ENCODE measurements at regions not wholly inside any gene's neighbourhood (a gene's known extent, or its start where the extent isn't known, plus 50 kb on each side); places are given as distances from the start of the nearest gene placed in this dataset.

GRCh38 chr11:15451713-15452112 lies 337.0 kb downstream of the INSC start:
- Histone ChIP-seq H3K4me1 (no peaks in the 10 kb centered on the region), H3K9me3 (no peaks in the 10 kb centered on the region), H3K27me3 (no peaks in the 10 kb centered on the region), H3K4me3 (no peak overlapping the region), H3K36me3 (no peaks in the 10 kb centered on the region), H3K27ac (no peak overlapping the region)
- TF ChIP-seq, protein P1, sequence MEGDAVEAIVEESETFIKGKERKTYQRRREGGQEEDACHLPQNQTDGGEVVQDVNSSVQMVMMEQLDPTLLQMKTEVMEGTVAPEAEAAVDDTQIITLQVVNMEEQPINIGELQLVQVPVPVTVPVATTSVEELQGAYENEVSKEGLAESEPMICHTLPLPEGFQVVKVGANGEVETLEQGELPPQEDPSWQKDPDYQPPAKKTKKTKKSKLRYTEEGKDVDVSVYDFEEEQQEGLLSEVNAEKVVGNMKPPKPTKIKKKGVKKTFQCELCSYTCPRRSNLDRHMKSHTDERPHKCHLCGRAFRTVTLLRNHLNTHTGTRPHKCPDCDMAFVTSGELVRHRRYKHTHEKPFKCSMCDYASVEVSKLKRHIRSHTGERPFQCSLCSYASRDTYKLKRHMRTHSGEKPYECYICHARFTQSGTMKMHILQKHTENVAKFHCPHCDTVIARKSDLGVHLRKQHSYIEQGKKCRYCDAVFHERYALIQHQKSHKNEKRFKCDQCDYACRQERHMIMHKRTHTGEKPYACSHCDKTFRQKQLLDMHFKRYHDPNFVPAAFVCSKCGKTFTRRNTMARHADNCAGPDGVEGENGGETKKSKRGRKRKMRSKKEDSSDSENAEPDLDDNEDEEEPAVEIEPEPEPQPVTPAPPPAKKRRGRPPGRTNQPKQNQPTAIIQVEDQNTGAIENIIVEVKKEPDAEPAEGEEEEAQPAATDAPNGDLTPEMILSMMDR (IDR thresholded peaks at IDR 0.05): no peak
- TF ChIP-seq POLR2A (IDR thresholded peaks at IDR 0.05): no peak
- intact Hi-C loops (cut with DNase I): no loop called here
- WGBS, 2 donors: 60 to 76% methylated on average over 2 of the region's 2 CpGs
- no peak for DNase-seq

DNA sequence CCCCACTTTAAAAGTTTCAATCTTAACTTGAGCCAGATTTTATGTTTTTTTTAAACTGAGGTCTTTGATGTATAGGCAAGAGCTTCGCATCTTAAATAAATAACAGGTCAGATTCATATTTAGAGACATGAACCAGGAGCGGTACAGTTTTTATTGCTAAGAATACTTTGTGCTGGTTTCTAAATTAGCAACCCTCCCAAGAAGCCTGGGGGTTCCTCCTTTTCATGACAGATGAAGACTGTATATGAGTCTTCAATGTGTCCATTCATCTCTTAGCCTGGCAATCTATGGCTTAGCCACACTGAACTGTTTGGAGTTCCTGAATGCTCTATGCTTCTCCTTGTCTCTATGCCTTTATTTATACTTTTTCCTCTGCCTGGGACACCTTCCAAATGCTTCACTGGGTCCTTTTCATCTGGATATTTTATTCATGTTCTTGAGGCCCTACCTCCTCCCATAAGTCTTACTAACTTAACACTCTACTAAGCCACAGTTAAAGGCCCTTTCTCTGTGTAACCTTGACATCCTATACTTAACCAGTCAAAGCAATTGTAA lies 338.6 kb downstream of the INSC start:
- H3K27ac ChIP-seq: no peak overlapping the region
- H3K27me3 ChIP-seq: no peaks in the 10 kb centered on the region
- no peak for TF ChIP-seq POLR2A (IDR thresholded peaks at IDR 0.05)
- TF ChIP-seq, protein P1 (IDR thresholded peaks at IDR 0.05): no peak
- H3K4me1 ChIP-seq: no peaks in the 10 kb centered on the region
- H3K36me3 ChIP-seq: no peaks in the 10 kb centered on the region
- H3K9me3 ChIP-seq: no peaks in the 10 kb centered on the region
- no peak for DNase-seq
- 74 to 77% methylated on average over 2 of the region's 2 CpGs for WGBS, 2 donors
- no peak overlapping the region for H3K4me3 ChIP-seq
- intact Hi-C loops (cut with DNase I): no loop called here

GRCh38 chr11:15468466-15468865 lies 353.7 kb downstream of the INSC start:
- no peak for DNase-seq
- Histone ChIP-seq H3K27ac (no peak overlapping the region), H3K4me1 (no peaks in the 10 kb centered on the region), H3K4me3 (no peak overlapping the region), H3K9me3 (no peaks in the 10 kb centered on the region), H3K36me3 (no peaks in the 10 kb centered on the region), H3K27me3 (no peaks in the 10 kb centered on the region)
- 57 to 71% methylated on average over 4 of the region's 4 CpGs for WGBS, 2 donors
- TF ChIP-seq POLR2A (IDR thresholded peaks at IDR 0.05): no peak
- TF ChIP-seq, protein P1 (IDR thresholded peaks at IDR 0.05): no peak
- intact Hi-C loops (cut with DNase I): no loop called here

GRCh38 chr11:15471048-15471894 lies 356.5 kb downstream of the INSC start:
- no peak for DNase-seq
- WGBS, 2 donors: 61 to 62% methylated on average over 7 of the region's 7 CpGs
- Histone ChIP-seq H3K9me3 (no peaks in the 10 kb centered on the region), H3K4me3 (no peak overlapping the region), H3K4me1 (no peaks in the 10 kb centered on the region), H3K27ac (no peak overlapping the region), H3K36me3 (no peaks in the 10 kb centered on the region), H3K27me3 (no peaks in the 10 kb centered on the region)
- no peak for TF ChIP-seq POLR2A (IDR thresholded peaks at IDR 0.05)
- TF ChIP-seq, protein P1 (IDR thresholded peaks at IDR 0.05): no peak
- intact Hi-C loops (cut with DNase I): no loop called here
